GM12878 (cell line): ENCODE measurements at regions not wholly inside any gene's neighbourhood (a gene's known extent, or its start where the extent isn't known, plus 50 kb on each side); places are given as distances from the start of the nearest gene placed in this dataset.
"Not testable (repeated sequence)": the region's sequence is repeated elsewhere in the genome, so short reads cannot be mapped to it uniquely, and the experiment has no call there.

Experiments used
- ATAC-seq: fragments of 200-7000 bp; cut with Tn5 transposase; 3 replicates; pipeline ENCODE4 v1.9.1; 2020; ENCODE audit warnings: mild to moderate bottlenecking, moderate library complexity
- BruUV-seq: library from RNA; stranded (reverse); fragments of 400-500 nt; replicated peaks from 2 replicates; lab custom pipeline; 2021; lab: Mats Ljungman, UMichigan
- CTCF ChIA-PET: fragments of 300-600 bp; sonication (Branson Sonifier 250); formaldehyde crosslinking; extraction: SDS; loops from one replicate; lab custom pipeline; 2021; ENCODE audit warnings: inconsistent platforms; lab: Yijun Ruan, JAX
- POLR2A ChIA-PET: fragments of 350-600 bp; formaldehyde crosslinking; extraction: SDS; loops from one replicate; lab custom pipeline; 2021; ENCODE audit warnings: inconsistent platforms; lab: Charles Lee
- RAD21 ChIA-PET: fragments of 300-600 bp; sonication (Branson Sonifier 250); formaldehyde crosslinking; loops from one replicate; lab custom pipeline; 2023; ENCODE audit warnings: antibody characterized with exemption; ENCODE audit not compliant: unreplicated experiment; lab: Charles Lee
- SMC1A ChIA-PET: fragments of 300-600 bp; sonication (Branson Sonifier 250); formaldehyde crosslinking; loops from one replicate; lab custom pipeline; 2023; ENCODE audit not compliant: unreplicated experiment, uncharacterized antibody; lab: Charles Lee
- DNase-seq: peaks from one replicate; pipeline ENCODE4 v3.0.0-alpha.2; 2011; ENCODE audit warnings: low read depth, low spot score
- FAIRE-seq: peaks from 3 replicates; lab custom pipeline; 2011; peaks lifted over from hg19 to GRCh38; lab: Jason Lieb, UNC
- H2AFZ ChIP-seq: 2 replicates; pipeline ENCODE4 v1.6.0; 2011; ENCODE audit warnings: low read depth, low read length, control low read depth; ENCODE audit not compliant: control insufficient read depth
- H3K27ac ChIP-seq: 2 replicates; pipeline ENCODE4 v1.5.1; 2011; ENCODE audit warnings: control low read depth; ENCODE audit not compliant: control insufficient read depth, insufficient read depth
- H3K27me3 ChIP-seq, 2 experiments: replicated peaks in 1 of 2; 2 replicates each; pipeline versions ENCODE4 v1.6.0 to v1.6.1; 2011; ENCODE audit warnings: low read length in 1 of 2; ENCODE audit not compliant: control insufficient read depth in 2 of 2, insufficient read depth in 2 of 2
- H3K36me3 ChIP-seq, 2 experiments: 2 replicates each; pipeline ENCODE4 v1.5.1; 2011; ENCODE audit warnings: low read length in 1 of 2; ENCODE audit not compliant: control insufficient read depth in 2 of 2, insufficient read depth in 2 of 2
- H3K4me1 ChIP-seq: 2 replicates; pipeline ENCODE4 v1.6.1; 2011; ENCODE audit warnings: mild to moderate bottlenecking, low read length, moderate library complexity, mixed read lengths; ENCODE audit not compliant: control insufficient read depth, insufficient read depth
- H3K4me2 ChIP-seq: 2 replicates; pipeline ENCODE4 v1.6.0; 2011; ENCODE audit warnings: control low read depth; ENCODE audit not compliant: control insufficient read depth, insufficient read depth
- H3K4me3 ChIP-seq: fragments of 200-600 bp; sonication (generic); 2 replicates; pipeline ENCODE4 v1.5.1; 2016
- H3K79me2 ChIP-seq: 2 replicates; pipeline ENCODE4 v1.6.0; 2011; ENCODE audit warnings: low read length; ENCODE audit not compliant: control insufficient read depth, insufficient read depth
- H3K9ac ChIP-seq: 2 replicates; pipeline ENCODE4 v1.8.0; 2011; ENCODE audit warnings: low read length, control low read depth, mixed read lengths; ENCODE audit not compliant: control insufficient read depth, insufficient read depth
- H3K9me3 ChIP-seq: replicated peaks from 3 replicates; pipeline ENCODE4 v1.5.1; 2011; ENCODE audit warnings: mild to moderate bottlenecking, low read length; ENCODE audit not compliant: control insufficient read depth, insufficient read depth
- H4K20me1 ChIP-seq: 2 replicates; pipeline ENCODE4 v1.6.0; 2011; ENCODE audit not compliant: control insufficient read depth, insufficient read depth
- WGBS: methylation state at CpG from one replicate; pipeline ENCODE4 v1.1.6; 2016; ENCODE audit warnings: low lambda C conversion rate; ENCODE audit not compliant: insufficient replicate concordance, insufficient coverage; ENCODE audit errors: missing lambda C conversion rate; 5-methylcytosine and 5-hydroxymethylcytosine counted together
- in situ Hi-C: fragments of 300-500 bp; cut with MboI; formaldehyde crosslinking; loops from 9 replicates; pipeline ENCODE4 v1.14.3; 2018; ENCODE audit warnings: mixed read lengths
- intact Hi-C: fragments of 100-400 bp; cut with micrococcal nuclease; formaldehyde crosslinking; loops from one replicate; pipeline ENCODE4 v1.14.2; 2022; ENCODE audit not compliant: unreplicated experiment

GRCh38 chr11:49783841-49784240, 168.3 kb upstream of the OR4C13 start:
- H3K27me3 ChIP-seq, intact Hi-C loops, H3K79me2 ChIP-seq, DNase-seq, H3K36me3 ChIP-seq, POLR2A ChIA-PET, H2AFZ ChIP-seq, H3K4me3 ChIP-seq, H3K4me2 ChIP-seq, H3K4me1 ChIP-seq, CTCF ChIA-PET, FAIRE-seq, H3K9ac ChIP-seq, H3K9me3 ChIP-seq, BruUV-seq, ATAC-seq, H3K27ac ChIP-seq, in situ Hi-C loops, H4K20me1 ChIP-seq, RAD21 ChIA-PET, SMC1A ChIA-PET: not testable (repeated sequence)
- 54% methylated on average over 4 of the region's 6 CpGs for WGBS

GRCh38 chr11:49789787-49790186, 162.4 kb upstream of the OR4C13 start:
- ATAC-seq, SMC1A ChIA-PET, H3K36me3 ChIP-seq, H3K9ac ChIP-seq, H3K79me2 ChIP-seq, H2AFZ ChIP-seq, H3K9me3 ChIP-seq, CTCF ChIA-PET, DNase-seq, H3K4me2 ChIP-seq, H3K27me3 ChIP-seq, POLR2A ChIA-PET, in situ Hi-C loops, H3K27ac ChIP-seq, H3K4me3 ChIP-seq, FAIRE-seq, H3K4me1 ChIP-seq, BruUV-seq, RAD21 ChIA-PET, intact Hi-C loops, H4K20me1 ChIP-seq: not testable (repeated sequence)
- WGBS = 0% methylated on average over 2 of the region's 2 CpGs

GRCh38 chr11:49798206-49798837, 153.9 kb upstream of the OR4C13 start:
- ATAC-seq, H3K9me3 ChIP-seq, H2AFZ ChIP-seq, FAIRE-seq, in situ Hi-C loops, H3K4me2 ChIP-seq, BruUV-seq, SMC1A ChIA-PET, H4K20me1 ChIP-seq, H3K9ac ChIP-seq, H3K27me3 ChIP-seq, intact Hi-C loops, H3K79me2 ChIP-seq, DNase-seq, H3K4me1 ChIP-seq, H3K4me3 ChIP-seq, RAD21 ChIA-PET, POLR2A ChIA-PET, H3K27ac ChIP-seq, H3K36me3 ChIP-seq, CTCF ChIA-PET: not testable (repeated sequence)
- WGBS = 72% methylated on average over 21 of the region's 39 CpGs

GRCh38 chr11:49817705-49818430, 134.3 kb upstream of the OR4C13 start:
- in situ Hi-C loops = loop anchor here (5.0 kb wide), 1 partner anchor 851 kb away; no protein-coding TSS in a partner anchor
- BruUV-seq, H3K27me3 ChIP-seq, FAIRE-seq, H3K4me2 ChIP-seq, ATAC-seq, H3K79me2 ChIP-seq, H2AFZ ChIP-seq, POLR2A ChIA-PET, H3K9ac ChIP-seq, H3K4me3 ChIP-seq, DNase-seq, H3K27ac ChIP-seq, CTCF ChIA-PET, H3K36me3 ChIP-seq, H3K9me3 ChIP-seq, SMC1A ChIA-PET, H4K20me1 ChIP-seq, H3K4me1 ChIP-seq, RAD21 ChIA-PET: not testable (repeated sequence)
- intact Hi-C loops = loop anchor here (10.0 kb wide), 1 partner anchor 63 kb away; no protein-coding TSS in a partner anchor
- 75% methylated on average over 43 of the region's 43 CpGs for WGBS
